IPS DF 19.7 (cell line): ENCODE measurements at regions not wholly inside any gene's neighbourhood (a gene's known extent, or its start where the extent isn't known, plus 50 kb on each side); places are given as distances from the start of the nearest gene placed in this dataset.
"Not testable (repeated sequence)": the region's sequence is repeated elsewhere in the genome, so short reads cannot be mapped to it uniquely, and the experiment has no call there.

ENCODE experiments used
- DNase-seq: peaks from one replicate; pipeline ENCODE4 v3.0.0-alpha.2; 2013; ENCODE audit warnings: low read depth, low spot score

- DNase-seq, result no peak
Observed at GRCh38 chr6:3553254-3553653, 96.4 kb upstream of the SLC22A23 start.

DNA sequence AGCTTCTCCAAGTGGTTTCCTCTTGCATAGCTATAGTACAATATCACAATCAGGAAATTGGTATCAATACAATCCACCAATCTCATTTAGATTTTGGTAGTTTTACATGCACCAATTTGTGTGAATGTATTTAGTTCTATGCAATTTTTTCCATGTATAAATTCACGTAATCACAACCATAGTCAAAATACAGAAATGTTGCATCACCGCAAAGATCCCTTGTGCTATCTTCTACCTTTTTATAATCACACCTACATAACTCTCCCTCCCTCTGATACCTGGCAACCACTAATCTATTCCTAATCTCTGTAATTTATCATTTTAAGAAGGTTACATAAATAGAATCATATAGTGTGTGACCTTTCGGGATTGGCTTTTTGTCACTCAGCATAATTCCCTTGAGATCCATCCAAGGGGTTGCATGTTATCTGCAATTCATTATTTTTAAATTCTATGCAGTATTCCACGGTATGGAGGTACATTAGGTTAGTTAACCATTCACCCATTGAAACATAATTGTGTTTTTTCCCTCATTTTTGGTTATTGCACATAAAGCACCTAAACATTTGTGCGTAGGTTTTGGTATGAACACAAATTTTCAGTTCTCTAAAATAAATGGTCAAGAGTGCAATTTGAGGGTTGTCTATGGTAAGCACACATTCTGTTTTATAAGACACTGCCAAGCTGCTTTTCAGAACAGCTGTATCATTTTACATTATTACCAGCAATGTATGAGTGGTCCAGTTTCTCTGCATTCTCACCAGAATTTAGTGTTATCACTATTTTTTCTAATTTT is 95.1 kb upstream of the SLC22A23 start:
- no peak for DNase-seq

DNA sequence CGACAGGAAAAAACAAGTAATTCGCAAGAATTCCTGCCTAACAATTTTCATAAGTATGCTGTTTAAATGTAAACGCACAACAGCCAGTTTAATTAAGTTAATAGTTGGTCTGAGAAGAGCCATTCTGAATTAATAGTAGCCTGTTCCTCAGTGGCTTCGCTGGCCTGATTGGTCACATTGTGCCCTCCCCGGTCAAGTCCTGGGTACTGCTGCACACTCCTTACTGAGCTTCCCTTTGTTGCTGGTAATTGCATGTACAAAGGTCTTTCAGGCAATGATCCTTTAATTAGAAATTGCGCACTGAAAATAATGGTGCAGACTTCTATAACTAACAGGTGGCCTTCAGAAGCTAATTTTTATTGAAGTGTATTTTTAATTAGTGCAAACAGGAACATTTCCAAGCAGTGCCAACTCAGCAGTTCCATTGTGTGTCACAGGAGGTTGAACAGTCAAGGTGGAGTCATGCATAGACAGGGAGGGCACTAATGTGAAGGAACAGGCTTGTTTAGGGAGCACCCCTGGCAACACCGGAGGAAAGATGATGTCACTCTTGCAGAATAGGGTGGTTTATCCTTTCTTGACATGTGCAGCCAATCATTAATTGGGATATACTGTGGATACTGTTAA is 92.6 kb upstream of the SLC22A23 start:
- no peak for DNase-seq

DNA sequence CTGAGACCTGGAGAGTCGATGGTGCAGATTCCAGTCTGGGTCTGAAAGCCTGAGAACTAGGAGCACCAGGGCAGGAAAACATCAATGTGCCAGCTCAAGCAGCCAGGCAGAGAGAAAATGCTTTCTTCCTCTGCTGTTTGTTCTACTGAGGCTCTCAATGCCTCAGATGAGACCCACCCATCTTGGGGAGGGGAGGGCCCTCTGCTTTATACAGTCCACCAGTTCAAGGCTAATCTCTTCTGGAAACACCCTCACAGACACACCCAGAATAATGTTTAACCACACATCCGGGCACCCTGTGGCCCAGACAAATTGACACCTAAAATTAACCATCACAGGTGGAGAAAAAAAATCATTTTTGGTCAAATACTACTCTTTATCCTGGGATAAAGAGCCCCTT is 89.3 kb upstream of the SLC22A23 start:
- no peak for DNase-seq

DNA sequence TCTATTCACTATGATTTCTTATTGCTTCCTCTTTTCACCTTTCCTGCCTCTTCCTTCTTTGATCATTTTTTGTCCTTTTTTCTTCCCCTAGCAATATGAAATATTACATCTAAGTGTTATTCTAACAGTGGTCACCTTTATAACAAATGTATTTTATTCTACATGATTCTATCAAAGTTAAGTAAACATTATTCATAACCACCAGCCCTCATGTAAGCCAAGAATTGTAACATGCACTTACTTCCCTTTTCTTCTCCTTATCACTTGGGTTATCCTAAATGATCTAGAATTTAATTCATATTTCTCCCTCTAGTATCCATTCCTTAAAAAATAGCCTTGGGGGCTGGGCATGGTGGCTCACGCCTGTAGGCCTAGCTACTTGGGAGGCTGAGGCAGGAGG is 88.3 kb upstream of the SLC22A23 start:
- DNase-seq, result no peak

- DNase-seq, result no peak
Observed at GRCh38 chr6:3542032-3542640, 85.3 kb upstream of the SLC22A23 start.

DNA sequence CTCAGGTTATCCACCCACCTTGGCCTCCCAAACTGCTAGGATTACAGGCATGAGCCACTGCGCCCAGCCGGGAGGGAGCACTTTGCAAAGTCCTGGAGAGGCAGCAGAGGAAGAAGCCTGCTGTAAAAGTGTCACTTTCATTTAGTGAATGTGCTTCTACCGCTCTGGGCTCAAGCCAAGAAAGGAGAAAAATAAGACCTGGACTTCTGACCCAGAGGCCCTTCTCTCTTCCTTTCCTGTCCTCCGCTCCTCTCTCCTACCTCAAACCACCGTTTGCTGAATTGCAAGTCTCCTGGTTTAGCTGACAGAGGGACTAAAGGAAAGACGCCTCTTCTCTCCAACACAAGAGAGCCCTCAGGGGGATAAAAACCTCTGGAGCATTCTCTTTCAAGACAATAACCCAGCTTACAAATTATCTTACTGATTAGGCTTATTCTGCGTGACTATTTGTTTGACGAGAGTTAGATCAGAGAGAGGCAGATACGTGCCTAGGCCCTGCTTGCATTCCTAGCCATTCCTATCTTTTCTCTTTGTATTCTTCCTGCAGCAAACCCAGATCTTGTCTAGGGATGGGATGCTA is 84.2 kb upstream of the SLC22A23 start:
- no peak for DNase-seq

DNA sequence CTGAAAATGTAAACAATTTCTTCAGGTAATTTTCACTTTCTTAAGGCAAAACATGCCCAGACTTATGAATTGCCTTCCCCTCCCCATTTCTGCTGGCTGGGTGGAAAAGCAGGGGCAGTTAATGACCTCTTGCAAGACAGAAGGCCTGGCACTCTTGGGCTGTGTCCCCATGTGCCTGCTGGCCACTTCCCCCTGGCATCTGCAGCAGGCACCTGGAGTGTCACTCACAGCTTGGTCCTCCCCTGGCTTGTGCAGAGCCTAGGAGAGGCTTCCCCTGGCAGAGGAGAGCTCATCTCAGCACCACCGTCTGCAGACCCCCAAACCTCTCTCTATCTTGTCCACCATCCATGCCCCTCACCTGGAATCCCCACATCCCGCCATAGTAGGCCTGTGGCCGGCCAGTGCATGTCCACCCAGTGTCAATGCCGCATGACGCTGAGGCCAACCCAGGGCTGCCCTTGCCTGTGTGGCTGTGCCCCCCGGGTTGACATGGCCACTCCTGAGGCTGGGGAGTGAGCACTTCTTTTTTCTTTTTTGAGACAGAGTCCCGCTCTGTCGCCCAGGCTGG is 83.5 kb upstream of the SLC22A23 start:
- DNase-seq, result no peak

DNA sequence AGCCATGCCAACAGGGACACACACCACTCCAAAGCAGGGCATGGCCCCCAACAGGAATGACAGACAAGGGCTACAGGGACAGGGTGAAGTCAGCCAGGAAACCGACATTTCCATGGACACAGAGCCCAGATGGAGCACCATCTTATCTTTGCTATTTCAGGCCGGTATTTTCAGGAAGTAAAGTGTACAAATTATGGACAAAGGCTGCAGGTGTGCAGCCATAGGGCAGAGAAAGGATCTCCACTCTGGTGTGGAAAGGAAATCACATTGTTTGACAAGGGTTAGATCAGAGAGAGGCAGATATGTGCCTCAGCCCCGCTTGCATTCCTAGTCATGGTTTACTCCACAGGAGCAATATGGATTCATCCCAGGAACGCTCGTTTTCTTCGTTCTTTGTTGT is 81.7 kb upstream of the SLC22A23 start:
- DNase-seq, result no peak

- DNase-seq, result no peak
Observed at GRCh38 chr6:3536901-3537300, 80.1 kb upstream of the SLC22A23 start.

DNA sequence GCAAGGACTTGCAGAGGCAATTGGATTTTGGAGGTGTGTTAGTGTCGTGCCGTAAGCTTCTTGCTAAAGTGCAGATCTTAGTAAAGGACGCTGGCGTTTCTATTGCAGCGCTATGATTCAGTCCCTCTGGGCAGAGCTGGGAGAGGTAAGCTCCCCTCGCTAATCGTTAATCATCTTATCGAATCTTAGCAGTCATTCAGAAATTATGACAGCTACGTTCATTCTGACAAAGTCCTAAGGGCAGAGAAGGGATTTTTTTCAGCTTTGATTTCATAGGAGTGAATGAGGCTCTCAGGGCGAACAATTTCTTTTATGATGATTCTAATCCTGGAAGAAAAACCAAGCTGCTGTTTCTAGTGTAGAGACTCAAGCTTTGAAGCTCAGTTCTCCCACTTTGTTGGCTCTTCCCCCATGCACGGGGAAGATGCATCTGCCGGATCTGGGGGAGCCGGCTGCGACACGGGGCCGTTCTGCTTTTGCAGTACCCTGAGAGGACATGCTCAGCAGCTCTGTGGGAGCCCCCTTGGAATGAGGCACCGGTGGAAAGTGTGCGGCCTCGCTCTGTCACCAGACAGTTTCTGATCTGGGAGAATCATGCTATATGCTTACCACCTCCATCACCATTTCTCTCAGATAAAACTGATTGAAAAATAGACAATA is 79.1 kb upstream of the SLC22A23 start:
- no peak for DNase-seq

- DNase-seq, result no peak
Observed at GRCh38 chr6:3535033-3535775, 78.4 kb upstream of the SLC22A23 start.

- DNase-seq, result no peak
Observed at GRCh38 chr6:3534599-3534998, 77.7 kb upstream of the SLC22A23 start.

- DNase-seq, result no peak
Observed at GRCh38 chr6:3533981-3534380, 77.1 kb upstream of the SLC22A23 start.

DNA sequence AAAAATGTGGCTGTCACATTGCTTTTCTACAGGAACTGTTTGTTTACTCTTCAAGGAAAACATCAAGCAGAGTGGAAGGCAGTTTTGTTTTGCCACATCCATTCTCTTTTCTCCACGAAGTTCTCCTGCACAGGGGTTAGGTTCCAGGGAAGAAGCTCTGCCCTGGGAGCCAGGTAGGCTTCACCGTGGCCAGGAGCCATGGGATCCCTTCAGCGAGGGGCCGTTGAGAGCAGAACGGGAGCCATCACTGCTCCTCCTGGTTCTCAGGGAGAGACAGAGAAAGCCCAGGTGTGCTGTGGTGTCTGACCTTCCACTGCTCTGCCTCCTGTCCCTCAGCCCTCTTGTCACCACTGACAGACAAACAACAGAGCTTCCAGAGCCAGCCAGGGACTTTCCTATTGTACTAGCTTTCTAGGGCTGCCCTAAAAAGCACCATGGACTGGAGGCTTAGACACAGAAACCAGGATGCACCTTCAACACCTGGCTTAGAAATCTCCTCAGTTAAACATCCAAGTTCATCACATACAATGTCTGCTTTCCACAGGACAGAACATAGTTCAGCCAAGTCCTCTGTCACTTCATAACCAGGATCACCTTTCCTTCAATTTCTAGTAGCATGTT is 75.6 kb upstream of the SLC22A23 start:
- DNase-seq, result no peak

DNA sequence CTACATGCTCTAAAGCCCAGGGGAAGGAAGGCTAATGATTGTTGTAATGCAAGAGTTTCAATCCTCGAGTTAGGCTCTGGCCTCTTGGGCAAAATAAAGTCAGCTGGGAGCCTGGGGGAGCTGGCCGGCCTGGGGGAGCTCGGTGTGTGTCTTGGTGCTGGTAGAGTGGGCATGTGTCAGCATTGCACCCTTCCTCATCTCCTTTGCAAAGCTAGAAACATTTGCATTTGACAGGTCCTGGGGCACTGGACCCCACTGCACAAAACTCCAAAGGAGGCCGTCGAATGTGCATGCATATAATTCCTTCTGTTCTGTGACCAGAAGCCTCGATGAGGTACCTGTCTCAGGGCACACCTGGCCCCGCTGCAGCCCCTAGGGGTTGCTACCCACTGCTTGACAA is 74.6 kb upstream of the SLC22A23 start:
- DNase-seq, result no peak

GRCh38 chr6:3530515-3530914 is 73.7 kb upstream of the SLC22A23 start:
- DNase-seq, result no peak

DNA sequence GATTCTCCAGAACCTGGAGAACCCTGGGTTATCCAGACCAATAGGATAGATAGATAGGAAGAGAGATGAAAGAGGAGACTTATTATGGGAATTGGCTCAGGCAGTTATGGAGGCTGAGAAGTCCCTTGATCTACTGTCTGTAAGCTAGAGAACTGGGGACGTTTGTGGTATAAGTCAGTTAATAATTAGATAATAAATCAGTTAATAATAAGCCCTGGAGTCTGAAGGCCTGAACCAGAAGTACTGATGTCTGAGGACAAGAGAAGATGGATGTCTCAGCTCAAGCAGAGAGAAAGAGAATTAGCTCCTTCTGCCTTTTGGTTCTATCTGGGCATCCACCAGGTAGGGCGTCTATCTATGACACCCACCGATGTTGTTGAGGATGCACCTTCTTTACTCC is 72.9 kb upstream of the SLC22A23 start:
- DNase-seq, result no peak

GRCh38 chr6:3529232-3529631 is 72.4 kb upstream of the SLC22A23 start:
- no peak for DNase-seq

DNA sequence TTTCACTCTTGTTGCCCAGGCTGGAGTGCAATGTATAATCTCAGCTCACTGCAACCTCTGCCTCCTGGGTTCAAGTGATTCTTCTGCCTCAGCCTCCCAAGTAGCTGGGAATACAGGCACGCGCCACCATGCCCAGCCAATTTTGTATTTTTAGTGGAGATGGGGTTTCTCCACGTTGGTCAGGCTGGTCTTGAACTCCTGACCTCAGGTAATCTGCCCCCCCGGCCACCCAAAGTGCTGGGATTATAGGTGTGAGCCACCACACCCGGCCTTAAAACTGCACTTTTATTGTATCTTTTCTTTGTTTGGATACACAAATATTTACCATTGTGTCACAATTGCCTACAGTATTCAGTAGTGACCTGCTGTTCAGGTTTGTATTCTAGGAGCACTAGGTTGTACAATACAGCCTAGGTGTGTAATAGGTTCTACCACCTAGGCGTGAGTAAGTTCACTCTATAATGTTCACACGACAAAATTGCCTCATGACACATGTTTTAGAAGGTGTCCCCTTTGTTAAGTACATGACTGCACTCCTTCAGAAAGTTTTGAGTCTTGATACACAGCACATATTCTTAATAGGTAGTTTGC is 71.3 kb upstream of the SLC22A23 start:
- DNase-seq, result not testable (repeated sequence)
